HepG2 (cell line): ENCODE measurements at regions not wholly inside any gene's neighbourhood (a gene's known extent, or its start where the extent isn't known, plus 50 kb on each side); places are given as distances from the start of the nearest gene placed in this dataset.

Experiments
- ATAC-seq: fragments of 200-7000 bp; cut with Tn5 transposase; 3 replicates; pipeline ENCODE4 v1.9.1; 2020; ENCODE audit warnings: mild to moderate bottlenecking, moderate library complexity
- BruUV-seq: library from RNA; stranded (reverse); fragments of 400-500 nt; replicated peaks from 2 replicates; lab custom pipeline; 2021; lab: Mats Ljungman, UMichigan
- CTCF ChIA-PET: fragments of 300-600 bp; formaldehyde crosslinking; extraction: SDS; loops from one replicate; lab custom pipeline; 2021; ENCODE audit warnings: low total read pairs, inconsistent platforms, low intra/inter-chr PET ratio; lab: Yijun Ruan, JAX
- POLR2A ChIA-PET: fragments of 350-600 bp; sonication (Branson Sonifier 250); formaldehyde crosslinking; loops from one replicate; lab custom pipeline; 2020; ENCODE audit warnings: antibody characterized with exemption, inconsistent platforms; lab: Yijun Ruan, JAX
- DNase-seq: peaks from one replicate; pipeline ENCODE4 v3.0.0-alpha.2; 2015; ENCODE audit warnings: low spot score
- FAIRE-seq: peaks from 3 replicates; lab custom pipeline; 2011; peaks lifted over from hg19 to GRCh38; lab: Jason Lieb, UNC
- H2AFZ ChIP-seq: one replicate; pipeline ENCODE4 v1.6.1; 2011; ENCODE audit warnings: low read length, inconsistent platforms
- H3K27ac ChIP-seq: fragments of 300-600 bp; 3 replicates; pipeline ENCODE4 v1.8.0; 2011; ENCODE audit warnings: mixed run types, mild to moderate bottlenecking, mixed read lengths, low read length, inconsistent platforms; ENCODE audit not compliant: insufficient read depth; ENCODE audit errors: extremely low read length
- H3K27me3 ChIP-seq, 2 experiments: fragments of 200-600 bp in 1 of 2; 2 replicates in 1 of 2; 3 replicates in 1 of 2; pipeline versions ENCODE4 v1.6.0 to v1.8.0; 2011; ENCODE audit warnings: low read length in 2 of 2, mild to moderate bottlenecking in 2 of 2, moderate library complexity in 2 of 2, inconsistent platforms in 1 of 2; ENCODE audit not compliant: insufficient read depth in 2 of 2, control insufficient read depth in 1 of 2
- H3K36me3 ChIP-seq, 2 experiments: fragments of 200-600 bp in 1 of 2; replicated peaks in 1 of 2; 2 replicates in 1 of 2; 3 replicates in 1 of 2; pipeline versions ENCODE4 v1.5.1 to v1.8.0; 2011; ENCODE audit warnings: low read length in 2 of 2, inconsistent platforms in 1 of 2; ENCODE audit not compliant: insufficient read depth in 2 of 2, control insufficient read depth in 1 of 2
- H3K4me1 ChIP-seq: 2 replicates; pipeline ENCODE4 v1.5.1; 2012; ENCODE audit warnings: low read length, inconsistent platforms; ENCODE audit not compliant: insufficient read depth
- H3K4me2 ChIP-seq: 2 replicates; pipeline ENCODE4 v1.6.0; 2011; ENCODE audit warnings: low read depth, low read length, inconsistent platforms
- H3K4me3 ChIP-seq, 3 experiments: fragments of 200-600 bp in 1 of 3; sonication (generic), shearing (Covaris generic) in 1 of 3; replicated peaks in 1 of 3; 2 replicates each; pipeline ENCODE4 v1.5.1; 2011 to 2016; ENCODE audit warnings: low read length in 3 of 3, inconsistent platforms in 2 of 3, low read depth in 2 of 3, mild to moderate bottlenecking in 2 of 3, control low read depth in 1 of 3, mixed read lengths in 1 of 3; ENCODE audit not compliant: insufficient read depth in 1 of 3
- H3K79me2 ChIP-seq: one replicate; pipeline ENCODE4 v1.6.1; 2011; ENCODE audit warnings: low read length, inconsistent platforms; ENCODE audit not compliant: insufficient read depth
- H3K9ac ChIP-seq: 2 replicates; pipeline ENCODE4 v1.6.0; 2011; ENCODE audit warnings: mild to moderate bottlenecking, low read depth, low read length, inconsistent platforms; ENCODE audit not compliant: insufficient read depth
- H3K9me3 ChIP-seq: 2 replicates; pipeline ENCODE4 v1.5.1; 2012; ENCODE audit warnings: mild to moderate bottlenecking, low read length
- H4K20me1 ChIP-seq: 2 replicates; pipeline ENCODE4 v1.6.0; 2011; ENCODE audit warnings: inconsistent platforms, mild to moderate bottlenecking, low read length, moderate library complexity; ENCODE audit not compliant: insufficient read depth
- DZIP1 ChIP-seq: sonication (generic); formaldehyde crosslinking; IDR thresholded peaks from 2 replicates; pipeline ENCODE4 v1.5.0; 2020; ENCODE audit warnings: mild to moderate bottlenecking, missing genetic modification reagents
- GPBP1L1 ChIP-seq: sonication (generic); formaldehyde crosslinking; IDR thresholded peaks from 2 replicates; pipeline ENCODE4 v1.5.0; 2020; ENCODE audit warnings: mild to moderate bottlenecking, missing genetic modification reagents
- HCFC1 ChIP-seq: fragments of 150-350 bp; IDR thresholded peaks from 2 replicates; pipeline ENCODE4 v1.6.1; 2014; ENCODE audit warnings: low read depth, low read length
- MEIS1 ChIP-seq: sonication (generic); formaldehyde crosslinking; IDR thresholded peaks from 2 replicates; pipeline ENCODE4 v1.9.0; 2021; ENCODE audit warnings: mild to moderate bottlenecking, missing genetic modification reagents, moderate library complexity, borderline replicate concordance
- MTA1 ChIP-seq: sonication (generic); formaldehyde crosslinking; IDR thresholded peaks from 2 replicates; pipeline ENCODE4 v1.4.0; 2020; ENCODE audit warnings: missing genetic modification reagents, mild to moderate bottlenecking, borderline replicate concordance
- ZBTB21 ChIP-seq: sonication (generic); formaldehyde crosslinking; IDR thresholded peaks from 2 replicates; pipeline ENCODE4 v1.4.0; 2020; ENCODE audit warnings: missing genetic modification reagents
- ZNF20 ChIP-seq: sonication (generic); formaldehyde crosslinking; IDR thresholded peaks from 2 replicates; pipeline ENCODE4 v1.4.0; 2020; ENCODE audit warnings: mild to moderate bottlenecking, moderate library complexity, missing genetic modification reagents
- ZNF30 ChIP-seq: sonication (generic); formaldehyde crosslinking; IDR thresholded peaks from 2 replicates; pipeline ENCODE4 v1.5.0; 2020; ENCODE audit warnings: mild to moderate bottlenecking, missing genetic modification reagents
- ZNF335 ChIP-seq: sonication (generic); formaldehyde crosslinking; IDR thresholded peaks from 2 replicates; pipeline ENCODE4 v1.4.0; 2020; ENCODE audit warnings: missing genetic modification reagents
- ZNF441 ChIP-seq: sonication (generic); formaldehyde crosslinking; IDR thresholded peaks from 2 replicates; pipeline ENCODE4 v1.7.0; 2021; ENCODE audit warnings: missing genetic modification reagents, borderline replicate concordance
- ZNF557 ChIP-seq: sonication (generic); formaldehyde crosslinking; IDR thresholded peaks from 2 replicates; pipeline ENCODE4 v1.4.0; 2020; ENCODE audit warnings: missing genetic modification reagents
- ZNF619 ChIP-seq: sonication (generic); formaldehyde crosslinking; IDR thresholded peaks from 2 replicates; pipeline ENCODE4 v1.4.0; 2020; ENCODE audit warnings: mild to moderate bottlenecking, missing genetic modification reagents
- ZNF780A ChIP-seq: sonication (generic); formaldehyde crosslinking; IDR thresholded peaks from 2 replicates; pipeline ENCODE4 v1.8.0; 2022; ENCODE audit warnings: mild to moderate bottlenecking, missing genetic modification reagents, moderate library complexity
- WGBS: methylation state at CpG from one replicate; pipeline ENCODE4 v1.1.6; 2017; ENCODE audit warnings: low lambda C conversion rate; 5-methylcytosine and 5-hydroxymethylcytosine counted together
- in situ Hi-C: cut with HindIII; loops from 2 replicates; pipeline ENCODE4 v1.10.0; 2017; ENCODE audit warnings: low pct_unique_long_range_greater_than_20kb; ENCODE audit not compliant: extremely low pct_ligation_motif_present
- intact Hi-C: fragments of 100-400 bp; cut with micrococcal nuclease; formaldehyde crosslinking; loops from one replicate; pipeline ENCODE4 v1.10.0; 2022; ENCODE audit not compliant: unreplicated experiment
- TF ChIP-seq, protein P1 (sequence below): sonication (generic); formaldehyde crosslinking; IDR thresholded peaks from 2 replicates; pipeline ENCODE4 v1.4.0; 2020; ENCODE audit warnings: missing genetic modification reagents; ENCODE audit errors: not compliant biosample characterization

DNA sequence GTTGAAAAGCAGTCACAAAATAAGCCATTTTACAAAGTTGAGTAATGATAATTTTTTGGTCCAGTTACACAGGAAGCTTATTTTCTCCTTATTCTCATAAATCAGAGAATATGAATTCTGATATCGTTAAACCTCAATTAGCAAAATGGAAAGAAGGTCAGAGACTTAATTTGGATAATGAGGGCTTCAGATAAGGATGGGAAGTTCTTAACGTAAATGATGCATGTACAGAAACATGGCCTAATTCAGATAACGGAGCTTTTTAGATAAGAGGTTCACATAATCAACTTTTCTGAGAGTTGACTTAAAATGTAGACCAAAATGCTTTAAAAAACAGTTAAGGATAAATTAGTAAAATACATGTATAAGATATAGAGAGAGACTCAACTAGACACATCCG is 746.3 kb upstream of the SLC10A2 start:
- H3K27ac ChIP-seq: no peak overlapping the region
- no peak for ATAC-seq
- no TSS peak for BruUV-seq

GRCh38 chr13:103810026-103810425 is 743.8 kb upstream of the SLC10A2 start:
- in situ Hi-C loops (no loop called here), intact Hi-C loops (no loop called here)
- BruUV-seq: no TSS peak
- H3K4me1 ChIP-seq: no peaks in the 10 kb centered on the region
- H3K79me2 ChIP-seq: no peaks in the 10 kb centered on the region
- H3K9me3 ChIP-seq: peaks cover 60% of the 10 kb centered on the region
- no peak overlapping the region for H3K4me3 ChIP-seq
- H3K9ac ChIP-seq: no peak overlapping the region
- H3K27me3 ChIP-seq: no peaks in the 10 kb centered on the region
- H2AFZ ChIP-seq: no peak overlapping the region
- CTCF ChIA-PET: no interaction called here
- no peaks in the 10 kb centered on the region for H3K36me3 ChIP-seq
- POLR2A ChIA-PET: no interaction called here
- ATAC-seq (no peak), FAIRE-seq (no peak), DNase-seq (no peak)
- H3K4me2 ChIP-seq: no peak overlapping the region
- no peaks in the 10 kb centered on the region for H4K20me1 ChIP-seq
- WGBS: 3% methylated on average over 3 of the region's 3 CpGs
- no peak overlapping the region for H3K27ac ChIP-seq
- TF ChIP-seq HCFC1: no peak
- no peak for TF ChIP-seq ZNF30 (CRISPR knock-in tag)
- TF ChIP-seq, protein P1, sequence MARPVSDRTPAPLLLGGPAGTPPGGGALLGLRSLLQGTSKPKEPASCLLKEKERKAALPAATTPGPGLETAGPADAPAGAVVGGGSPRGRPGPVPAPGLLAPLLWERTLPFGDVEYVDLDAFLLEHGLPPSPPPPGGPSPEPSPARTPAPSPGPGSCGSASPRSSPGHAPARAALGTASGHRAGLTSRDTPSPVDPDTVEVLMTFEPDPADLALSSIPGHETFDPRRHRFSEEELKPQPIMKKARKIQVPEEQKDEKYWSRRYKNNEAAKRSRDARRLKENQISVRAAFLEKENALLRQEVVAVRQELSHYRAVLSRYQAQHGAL (CRISPR knock-in tag): no peak
- TF ChIP-seq ZNF557 (CRISPR knock-in tag): no peak
- no peak for TF ChIP-seq ZNF441 (CRISPR knock-in tag)
- TF ChIP-seq ZNF335 (CRISPR knock-in tag): no peak
- TF ChIP-seq ZNF619 (CRISPR knock-in tag): no peak
- TF ChIP-seq DZIP1 (CRISPR knock-in tag): no peak
- no peak for TF ChIP-seq GPBP1L1 (CRISPR knock-in tag)

More for the DNA sequence above, 746.3 kb upstream of the SLC10A2 start:
- Histone ChIP-seq H4K20me1 (no peaks in the 10 kb centered on the region), H3K4me1 (no peaks in the 10 kb centered on the region), H3K36me3 (no peaks in the 10 kb centered on the region), H3K9ac (no peak overlapping the region), H3K79me2 (no peaks in the 10 kb centered on the region), H3K27me3 (no peaks in the 10 kb centered on the region), H3K4me3 (no peak overlapping the region), H2AFZ (no peak overlapping the region), H3K9me3 (peaks cover 64% of the 10 kb centered on the region), H3K4me2 (no peak overlapping the region)
- in situ Hi-C loops (no loop called here), intact Hi-C loops (no loop called here)
- POLR2A ChIA-PET: no interaction called here
- FAIRE-seq (no peak), DNase-seq (no peak)
- TF ChIP-seq ZBTB21 (no peak), MTA1 (CRISPR knock-in tag) (no peak), ZNF20 (CRISPR knock-in tag) (no peak), ZNF780A (no peak), MEIS1 (no peak)
- WGBS: 25% methylated on average over 4 of the region's 4 CpGs
- CTCF ChIA-PET: no interaction called here
